HCT116 (cell line): ENCODE measurements at regions not wholly inside any gene's neighbourhood (a gene's known extent, or its start where the extent isn't known, plus 50 kb on each side); places are given as distances from the start of the nearest gene placed in this dataset.

Experiments used
- ATAC-seq: fragments of 200-7000 bp; cut with Tn5 transposase; 2 replicates; pipeline ENCODE4 v1.9.1; 2020; ENCODE audit warnings: mild to moderate bottlenecking, moderate library complexity
- BruUV-seq: library from RNA; stranded (reverse); fragments of 400-500 nt; replicated peaks from 2 replicates; lab custom pipeline; 2021; lab: Mats Ljungman, UMichigan
- CTCF ChIA-PET: fragments of 300-600 bp; sonication (Branson Sonifier 250); formaldehyde crosslinking; loops from one replicate; lab custom pipeline; 2021; ENCODE audit warnings: antibody characterized with exemption; lab: Charles Lee
- POLR2A ChIA-PET: fragments of 300-600, 350-600 bp; sonication (Branson Sonifier 250); formaldehyde crosslinking; loops from one replicate; lab custom pipeline; 2021; ENCODE audit warnings: antibody characterized with exemption; lab: Charles Lee
- RAD21 ChIA-PET, 2 experiments: fragments of 300-600 bp; sonication (Branson Sonifier 250); formaldehyde crosslinking; loops; one replicate each; lab custom pipeline; 2023; ENCODE audit warnings: low total read pairs in 2 of 2; ENCODE audit not compliant: uncharacterized antibody in 2 of 2, unreplicated experiment in 2 of 2, low non-redundant PET in 1 of 2; lab: Charles Lee
- DNase-seq: peaks from one replicate; pipeline ENCODE4 v3.0.0-alpha.2; 2010; ENCODE audit warnings: low read depth, low spot score
- H2AFZ ChIP-seq: fragments of 200-600 bp; shearing (Covaris generic), sonication (generic); 2 replicates; pipeline ENCODE4 v1.6.1; 2017; ENCODE audit warnings: low read depth, mixed run types, mixed read lengths, antibody characterized with exemption, low read length; ENCODE audit not compliant: poor library complexity, severe bottlenecking
- H3K27ac ChIP-seq: 2 replicates; pipeline ENCODE4 v1.5.1; 2012; ENCODE audit warnings: low read depth, low read length
- H3K27me3 ChIP-seq: fragments of 200-600 bp; sonication (generic); 2 replicates; pipeline ENCODE4 v1.6.1; 2016; ENCODE audit warnings: mixed run types, low read length, mixed read lengths; ENCODE audit not compliant: insufficient read depth
- H3K36me3 ChIP-seq, 2 experiments: fragments of 200-500 bp in 1 of 2; fragments of 200-600 bp in 1 of 2; sonication (Bioruptor generic) in 1 of 2; sonication (generic) in 1 of 2; 2 replicates each; pipeline versions ENCODE4 v1.5.1 to v1.6.1; 2014 to 2016; ENCODE audit warnings: low read length in 2 of 2, inconsistent platforms in 1 of 2, mixed read lengths in 1 of 2, mixed run types in 1 of 2; ENCODE audit not compliant: insufficient read depth in 2 of 2, control insufficient read depth in 1 of 2
- H3K4me1 ChIP-seq, 2 experiments: fragments of 200-600 bp in 1 of 2; sonication (generic) in 1 of 2; 2 replicates each; pipeline versions ENCODE4 v1.5.1 to v1.6.1; 2012 to 2017; ENCODE audit warnings: low read length in 2 of 2, inconsistent platforms in 1 of 2, mild to moderate bottlenecking in 1 of 2, mixed read lengths in 1 of 2, mixed run types in 1 of 2, moderate library complexity in 1 of 2; ENCODE audit not compliant: insufficient read depth in 2 of 2, control insufficient read depth in 1 of 2
- H3K4me2 ChIP-seq: fragments of 200-600 bp; sonication (generic); 2 replicates; pipeline ENCODE4 v1.6.1; 2017; ENCODE audit warnings: mixed run types, low read length, mixed read lengths
- H3K4me3 ChIP-seq, 2 experiments: fragments of 200-600 bp in 1 of 2; sonication (generic) in 1 of 2; replicated peaks in 1 of 2; 2 replicates each; pipeline ENCODE4 v1.5.1; 2011 to 2016; ENCODE audit warnings: low read length in 2 of 2, control low read depth in 1 of 2, low read depth in 1 of 2, mild to moderate bottlenecking in 1 of 2, mixed read lengths in 1 of 2, mixed run types in 1 of 2
- H3K79me2 ChIP-seq: fragments of 200-600 bp; sonication (generic); 2 replicates; pipeline ENCODE4 v1.6.1; 2017; ENCODE audit warnings: mild to moderate bottlenecking, mixed run types, low read length, moderate library complexity, mixed read lengths; ENCODE audit not compliant: insufficient read depth
- H3K9ac ChIP-seq: fragments of 200-600 bp; sonication (generic); 2 replicates; pipeline ENCODE4 v1.6.1; 2016; ENCODE audit warnings: low read length, mixed read lengths
- H3K9me2 ChIP-seq: fragments of 200-600 bp; sonication (generic), shearing (Covaris generic); 2 replicates; pipeline ENCODE4 v1.6.1; 2017; ENCODE audit warnings: mixed run types, mild to moderate bottlenecking, moderate library complexity; ENCODE audit not compliant: insufficient read depth
- H3K9me3 ChIP-seq, 2 experiments: fragments of 200-500 bp in 1 of 2; fragments of 200-600 bp in 1 of 2; sonication (Bioruptor generic) in 1 of 2; sonication (generic) in 1 of 2; 2 replicates each; pipeline ENCODE4 v1.6.1; 2014 to 2017; ENCODE audit warnings: low read length in 2 of 2, mixed read lengths in 2 of 2, inconsistent platforms in 1 of 2, low read depth in 1 of 2, mild to moderate bottlenecking in 1 of 2, mixed run types in 1 of 2, moderate library complexity in 1 of 2; ENCODE audit not compliant: control insufficient read depth in 1 of 2, insufficient read depth in 1 of 2
- H4K20me1 ChIP-seq: fragments of 200-600 bp; sonication (generic), shearing (Covaris generic); 2 replicates; pipeline ENCODE4 v1.6.1; 2017; ENCODE audit warnings: mixed run types, mild to moderate bottlenecking, moderate library complexity; ENCODE audit not compliant: insufficient read depth
- ATF3 ChIP-seq: IDR thresholded peaks from 2 replicates; pipeline ENCODE4 v1.6.1; 2012
- CEBPB ChIP-seq: IDR thresholded peaks from 2 replicates; pipeline ENCODE4 v1.6.1; 2012; ENCODE audit warnings: low read depth
- CTCF ChIP-seq, 3 experiments: fragments of 200-600 bp in 1 of 3; sonication (generic) in 1 of 3; IDR thresholded peaks in 2 of 3; conservative IDR thresholded peaks in 1 of 3; 2 replicates each; pipeline ENCODE4 v1.5.1; 2012 to 2017; ENCODE audit warnings: low read depth in 2 of 3, low read length in 2 of 3, antibody characterized with exemption in 1 of 3, borderline replicate concordance in 1 of 3, control low read depth in 1 of 3, mild to moderate bottlenecking in 1 of 3, mixed read lengths in 1 of 3, mixed run types in 1 of 3, moderate library complexity in 1 of 3; ENCODE audit not compliant: insufficient read depth in 1 of 3
- EZH2 ChIP-seq: fragments of 200-600 bp; sonication (generic); IDR thresholded peaks from 2 replicates; pipeline ENCODE4 v1.6.1; 2017; ENCODE audit warnings: antibody characterized with exemption, mixed run types
- EZH2phosphoT487 ChIP-seq: fragments of 200-600 bp; IDR thresholded peaks from 2 replicates; pipeline ENCODE4 v1.6.1; 2018; ENCODE audit warnings: antibody characterized with exemption, borderline replicate concordance
- FOSL1 ChIP-seq: IDR thresholded peaks from 2 replicates; pipeline ENCODE4 v1.6.1; 2012; ENCODE audit warnings: low read depth
- MAX ChIP-seq: IDR thresholded peaks from 2 replicates; pipeline ENCODE4 v1.6.1; 2012
- POLR2A ChIP-seq: IDR thresholded peaks from 2 replicates; pipeline ENCODE4 v1.7.0; 2011; ENCODE audit warnings: borderline replicate concordance; ENCODE audit not compliant: insufficient read depth, insufficient read length; ENCODE audit errors: extremely low read depth
- REST ChIP-seq: IDR thresholded peaks from 2 replicates; pipeline ENCODE4 v1.6.1; 2012; ENCODE audit warnings: low read depth
- SIN3A ChIP-seq: IDR thresholded peaks from 2 replicates; pipeline ENCODE4 v1.6.1; 2012; ENCODE audit warnings: low read depth
- SP1 ChIP-seq: IDR thresholded peaks from 2 replicates; pipeline ENCODE4 v1.6.1; 2012; ENCODE audit warnings: low read depth
- SRF ChIP-seq: IDR thresholded peaks from 2 replicates; pipeline ENCODE4 v1.6.1; 2012; ENCODE audit warnings: low read depth
- YY1 ChIP-seq: IDR thresholded peaks from 2 replicates; pipeline ENCODE4 v1.6.1; 2011; ENCODE audit warnings: low read length, low read depth, moderate library complexity, mild to moderate bottlenecking; ENCODE audit not compliant: insufficient replicate concordance; ENCODE audit errors: extremely low read depth
- ZNF274 ChIP-seq: fragments of 200-500 bp; sonication (Bioruptor generic); IDR thresholded peaks from 2 replicates; pipeline ENCODE4 v1.6.1; 2014; ENCODE audit warnings: mild to moderate bottlenecking, low read depth, low read length, inconsistent platforms
- intact Hi-C: fragments of 100-400 bp; cut with micrococcal nuclease; formaldehyde crosslinking; loops from 2 replicates; pipeline ENCODE4 v1.10.0; 2022

GRCh38 chr18:56257205-56257604 lies 381.2 kb downstream of the TXNL1 start:
- H3K4me2 ChIP-seq, result no peak overlapping the region
- BruUV-seq, result no TSS peak
- no peaks in the 10 kb centered on the region for H3K4me1 ChIP-seq
- H3K27ac ChIP-seq, result no peak overlapping the region
- H3K9me2 ChIP-seq, result no peaks in the 10 kb centered on the region
- no peaks in the 10 kb centered on the region for H3K27me3 ChIP-seq
- DNase-seq, result no peak
- no peak overlapping the region for H3K9ac ChIP-seq
- H2AFZ ChIP-seq, result no peak overlapping the region
- CTCF ChIA-PET, result no interaction called here
- no peak for TF ChIP-seq EZH2
- TF ChIP-seq EZH2phosphoT487, result no peak
- TF ChIP-seq POLR2A, result no peak
- TF ChIP-seq FOSL1, result no peak
- intact Hi-C loops, result no loop called here
- POLR2A ChIA-PET, result no interaction called here
- H4K20me1 ChIP-seq, result no peaks in the 10 kb centered on the region
- RAD21 ChIA-PET, result no interaction called here
- H3K4me3 ChIP-seq, result no peak overlapping the region
- H3K9me3 ChIP-seq, result peaks cover 9 to 11% of the 10 kb centered on the region in 2 experiments; a peak in 2 of 4 replicates
- ATAC-seq, result no peak
- no peaks in the 10 kb centered on the region for H3K79me2 ChIP-seq
- no peaks in the 10 kb centered on the region for H3K36me3 ChIP-seq

GRCh38 chr18:56256659-56257058 lies 381.7 kb downstream of the TXNL1 start:
- Histone ChIP-seq H2AFZ (no peak overlapping the region), H3K9ac (no peak overlapping the region), H3K27ac (no peak overlapping the region), H3K36me3 (no peaks in the 10 kb centered on the region), H3K27me3 (no peaks in the 10 kb centered on the region), H3K9me2 (no peaks in the 10 kb centered on the region)
- POLR2A ChIA-PET, result no interaction called here
- no TSS peak for BruUV-seq
- intact Hi-C loops, result no loop called here
- TF ChIP-seq ATF3 (no peak), POLR2A (no peak), MAX (no peak), YY1 (no peak), ZNF274 (no peak), SIN3A (no peak), SP1 (no peak), CEBPB (no peak), REST (no peak), CTCF (IDR thresholded peaks at IDR 0.05 in 2 of 3, conservative IDR thresholded peaks at IDR 0.05 in 1 of 3; ENCODE audit: borderline replicate concordance in 1 of 3, insufficient read depth in 1 of 3, low read depth in 2 of 3, low read length in 2 of 3) (no peak), EZH2 (no peak), SRF (no peak)
- TF ChIP-seq, all 23 proteins: peak for 0
- Histone ChIP-seq H4K20me1 (no peaks in the 10 kb centered on the region), H3K4me1 (no peaks in the 10 kb centered on the region), H3K4me2 (no peak overlapping the region), H3K9me3 (peaks cover 11 to 14% of the 10 kb centered on the region in 2 experiments; a peak in 2 of 4 replicates), H3K4me3 (no peak overlapping the region), H3K79me2 (no peaks in the 10 kb centered on the region)
- ChIA-PET RAD21 (no interaction called here), CTCF (no interaction called here)
- DNase-seq (no peak), ATAC-seq (no peak)
